DMS153 treated with DMSO at 0.1 percent for 48 hours (cell line): ENCODE measurements at regions not wholly inside any gene's neighbourhood (a gene's known extent, or its start where the extent isn't known, plus 50 kb on each side); places are given as distances from the start of the nearest gene placed in this dataset.

Experiments used
- DNase-seq: peaks from one replicate; lab custom pipeline; 2025; ENCODE audit not compliant: unreplicated experiment; lab: John Stamatoyannopoulos, UW

- no peak for DNase-seq
These were observed 95.5 kb downstream of the FAM204A start for GRCh38 chr10:118246332-118247295.

- DNase-seq, result no peak
These were observed 98.2 kb downstream of the FAM204A start for GRCh38 chr10:118243907-118244306.

- DNase-seq, result peak; percentile 68
These were observed 100.6 kb downstream of the FAM204A start for GRCh38 chr10:118241229-118242137.

GRCh38 chr10:118239236-118239630, 102.9 kb downstream of the FAM204A start:
- no peak for DNase-seq

- no peak for DNase-seq
These were observed 103.4 kb downstream of the FAM204A start for GRCh38 chr10:118238573-118239235.

GRCh38 chr10:118237930-118238329, 104.2 kb downstream of the FAM204A start:
- no peak for DNase-seq

- DNase-seq, result no peak
These were observed 107.4 kb downstream of the FAM204A start for GRCh38 chr10:118234683-118235082.

GRCh38 chr10:118220346-118220850, 121.7 kb downstream of the FAM204A start:
- DNase-seq, result no peak

- DNase-seq, result no peak
These were observed 123.6 kb downstream of the FAM204A start for GRCh38 chr10:118218562-118218961.

- no peak for DNase-seq
These were observed 125.5 kb downstream of the FAM204A start for GRCh38 chr10:118216571-118217170.

GRCh38 chr10:118216020-118216419, 126.1 kb downstream of the FAM204A start:
- no peak for DNase-seq

- no peak for DNase-seq
These were observed 127.3 kb downstream of the FAM204A start for GRCh38 chr10:118214776-118215175.

GRCh38 chr10:118213436-118213835, 128.7 kb downstream of the FAM204A start:
- no peak for DNase-seq

GRCh38 chr10:118210276-118210675, 131.8 kb downstream of the FAM204A start:
- DNase-seq, result no peak

GRCh38 chr10:118209215-118209614, 132.9 kb downstream of the FAM204A start:
- no peak for DNase-seq

- DNase-seq, result no peak
These were observed 134.6 kb downstream of the FAM204A start for GRCh38 chr10:118207470-118208007.

GRCh38 chr10:118204292-118204943, 137.7 kb downstream of the FAM204A start:
- no peak for DNase-seq

GRCh38 chr10:118203461-118203860, 138.7 kb downstream of the FAM204A start:
- DNase-seq, result no peak

- DNase-seq, result no peak
These were observed 146.4 kb downstream of the FAM204A start for GRCh38 chr10:118195729-118196128.

- DNase-seq, result no peak
These were observed 146.9 kb upstream of the RAB11FIP2 start for GRCh38 chr10:118193642-118194041.
